IPS-18c (cell line): ENCODE measurements at regions not wholly inside any gene's neighbourhood (a gene's known extent, or its start where the extent isn't known, plus 50 kb on each side); places are given as distances from the start of the nearest gene placed in this dataset.

Experiments
- H3K4me3 ChIP-seq: 2 replicates; pipeline ENCODE4 v1.7.0; 2013; ENCODE audit warnings: low read depth, mild to moderate bottlenecking, low read length, moderate library complexity; ENCODE audit not compliant: insufficient read depth
- H3K9me3 ChIP-seq: one replicate; pipeline ENCODE4 v1.6.1; 2013; ENCODE audit warnings: mild to moderate bottlenecking, low read length, moderate library complexity; ENCODE audit not compliant: control insufficient read depth, insufficient read depth

DNA sequence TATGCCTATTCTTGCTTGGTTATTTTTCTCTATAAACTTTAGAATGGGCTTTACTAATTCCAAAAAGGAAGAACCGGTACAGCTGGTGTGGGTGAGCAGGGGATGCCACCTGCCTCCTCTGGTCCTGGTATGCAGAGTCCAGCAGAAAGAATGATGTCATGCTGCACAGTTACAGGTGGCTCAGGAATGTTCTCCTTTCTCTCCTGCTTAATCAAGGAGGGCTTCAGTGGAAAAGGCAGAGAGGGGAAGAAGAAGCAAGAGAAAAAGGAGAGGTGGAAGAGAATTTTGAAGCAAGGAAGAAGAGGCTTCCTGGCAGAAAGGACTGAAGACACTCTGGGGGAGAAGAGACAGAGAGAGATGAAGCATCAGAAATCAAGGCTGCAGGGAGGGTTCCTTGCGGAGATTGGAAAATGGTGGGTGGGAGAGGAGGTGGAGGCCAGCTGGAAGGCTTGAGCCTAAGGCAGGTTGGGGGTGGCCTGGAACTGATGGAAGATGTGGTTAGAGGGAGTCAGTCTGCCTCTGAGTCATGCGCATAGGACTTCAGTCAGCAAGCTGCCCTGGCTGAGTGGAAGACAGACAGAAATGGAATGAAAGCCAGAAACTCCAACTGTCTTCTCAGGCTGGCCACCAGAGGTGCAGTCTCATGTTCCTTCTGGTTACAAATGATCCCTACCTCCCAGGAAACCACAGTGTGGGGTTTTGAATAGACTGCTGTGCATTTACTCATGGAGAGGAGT is 64.6 kb upstream of the CRHR1 start:
- Histone ChIP-seq H3K4me3 (no peak overlapping the region), H3K9me3 (peaks cover 2% of the 10 kb centered on the region)

DNA sequence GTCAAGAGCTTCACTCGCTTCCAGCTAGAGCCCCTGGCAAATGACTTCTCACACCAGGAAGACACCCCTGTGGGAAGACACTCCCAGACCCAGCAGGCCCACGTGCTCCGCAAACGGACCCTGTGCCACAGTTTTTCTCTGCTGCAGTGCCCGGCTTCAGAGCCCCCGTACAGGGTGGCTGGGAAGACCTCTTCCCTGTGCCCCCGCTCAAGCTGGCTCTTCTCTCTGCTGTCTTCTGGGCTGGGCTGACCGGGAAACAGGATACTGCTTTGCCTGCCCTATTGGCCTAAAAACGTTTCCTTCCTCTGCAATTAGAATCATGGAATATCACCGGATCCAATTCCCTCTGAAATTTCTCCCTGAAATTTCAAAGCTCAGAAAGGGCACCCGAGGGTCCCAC is 63.7 kb upstream of the CRHR1 start:
- no peak overlapping the region for H3K4me3 ChIP-seq
- H3K9me3 ChIP-seq, result no peaks in the 10 kb centered on the region

DNA sequence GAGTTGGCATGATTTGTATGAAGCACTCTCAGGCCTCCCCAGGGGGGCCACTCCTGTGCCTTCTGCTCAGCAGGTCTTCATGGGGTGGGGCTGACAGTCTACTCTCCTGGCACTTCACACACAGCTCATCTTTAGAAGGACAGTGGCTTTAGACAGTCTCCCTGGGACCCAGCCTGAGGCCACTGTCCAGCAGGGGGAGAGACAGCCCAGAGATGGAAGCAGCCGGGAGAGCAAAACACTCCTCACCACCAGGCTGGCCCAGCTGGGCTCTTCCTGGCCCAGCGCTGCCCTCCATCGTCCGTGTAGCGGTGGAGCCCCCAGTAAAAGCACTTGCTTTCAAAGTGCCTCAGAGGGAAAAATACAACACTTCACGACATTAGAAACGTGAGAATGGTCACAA is 62.0 kb upstream of the CRHR1 start:
- Histone ChIP-seq H3K4me3 (no peak overlapping the region), H3K9me3 (no peaks in the 10 kb centered on the region)

DNA sequence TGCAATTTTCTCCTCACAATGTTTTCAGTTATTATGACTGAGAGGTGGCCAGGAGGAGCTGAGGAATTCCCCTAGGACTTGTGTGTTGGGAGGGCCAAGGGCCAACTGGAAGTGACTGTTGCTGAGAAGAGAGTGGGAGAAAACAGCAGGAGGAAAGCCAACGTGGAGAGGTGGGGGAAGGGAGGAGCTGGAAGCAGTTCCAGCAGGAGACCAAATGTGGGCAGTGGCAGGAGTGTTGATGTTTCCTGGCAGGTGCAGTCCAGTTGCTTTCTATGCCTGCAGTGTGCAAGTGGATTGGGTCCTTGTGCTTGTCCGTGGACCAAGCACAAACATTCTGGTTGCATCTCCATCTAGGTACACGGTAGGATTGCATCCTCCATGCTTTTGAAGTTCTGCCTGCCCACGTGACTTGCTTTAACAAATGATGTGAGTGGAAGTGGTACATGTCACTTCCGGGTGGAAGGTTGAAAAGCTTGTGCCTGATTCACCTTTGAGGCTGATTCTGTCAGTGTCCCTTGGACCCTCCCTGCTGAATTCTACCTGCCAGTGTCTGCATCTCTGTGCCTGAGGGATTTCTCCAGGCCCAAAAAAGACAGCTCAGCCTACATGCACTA is 54.7 kb upstream of the CRHR1 start:
- H3K4me3 ChIP-seq, result no peak overlapping the region
- peaks cover 5% of the 10 kb centered on the region for H3K9me3 ChIP-seq

DNA sequence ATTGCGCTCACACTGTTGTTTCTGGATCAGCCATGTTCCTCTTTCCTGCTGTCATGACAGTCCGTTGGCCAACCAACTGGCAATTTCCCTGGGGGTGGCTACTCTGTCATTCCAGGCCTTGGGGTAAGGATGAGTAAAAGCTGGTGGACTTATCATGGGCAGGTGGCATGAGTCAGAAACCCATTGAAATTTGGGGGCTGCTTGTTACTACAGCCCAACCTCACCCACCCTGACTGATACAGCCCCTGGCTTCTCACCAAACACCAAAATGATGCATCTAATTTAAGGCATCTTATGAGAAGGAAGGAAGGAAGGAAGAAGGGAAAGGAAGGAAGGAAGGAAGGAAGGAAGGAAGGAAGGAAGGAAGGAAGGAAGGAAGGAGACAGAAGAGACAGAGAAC is 53.9 kb upstream of the CRHR1 start:
- peaks cover 5% of the 10 kb centered on the region for H3K9me3 ChIP-seq
- H3K4me3 ChIP-seq, result no peak overlapping the region

DNA sequence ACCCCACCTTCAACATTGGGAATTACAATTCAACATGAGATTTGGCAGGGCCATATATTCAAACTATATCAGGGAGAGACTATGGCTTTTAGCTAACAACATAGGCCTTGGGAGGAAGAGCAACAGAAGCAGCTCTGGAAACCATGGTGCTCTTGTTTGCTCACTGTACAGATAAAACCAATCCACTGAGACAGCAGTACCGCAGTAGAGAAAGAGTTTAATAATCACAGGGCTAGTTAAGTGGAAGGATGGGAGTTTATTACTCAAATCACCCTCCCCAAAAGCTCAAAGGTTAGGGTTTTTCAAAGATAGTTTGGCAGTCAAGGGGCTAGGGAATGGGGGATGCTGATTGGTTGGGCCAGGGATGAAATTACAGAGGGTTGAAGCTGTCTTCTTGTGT is 52.7 kb upstream of the CRHR1 start:
- H3K9me3 ChIP-seq, result peaks cover 5% of the 10 kb centered on the region
- no peak overlapping the region for H3K4me3 ChIP-seq

DNA sequence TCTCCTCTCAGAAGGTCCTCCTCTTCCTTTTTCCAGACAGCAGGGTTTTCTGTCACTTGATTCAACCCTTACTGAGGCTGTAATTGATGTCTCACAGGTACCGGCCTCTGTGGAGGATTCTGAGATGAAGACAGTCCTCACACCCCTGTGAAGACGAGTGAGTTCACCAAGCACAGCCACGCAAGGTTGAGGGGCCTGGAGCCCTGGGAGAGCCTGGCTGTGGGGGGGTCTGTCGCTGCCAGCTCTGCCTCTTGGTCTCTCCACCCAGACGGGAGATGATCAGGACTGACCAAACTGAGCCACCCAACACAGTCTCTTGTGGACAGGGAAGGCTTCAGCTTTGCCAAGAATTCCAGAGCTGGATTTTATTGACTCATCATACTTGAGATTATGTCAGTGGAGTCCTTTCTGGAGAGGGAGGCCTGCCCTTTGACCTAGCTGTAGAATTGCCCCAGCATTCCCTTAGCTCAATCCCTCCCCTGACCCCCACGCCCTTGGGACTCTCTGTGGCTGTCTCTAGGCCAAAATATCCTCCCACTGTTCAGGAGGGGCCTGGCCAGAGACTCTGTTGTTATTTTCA is 51.1 kb upstream of the CRHR1 start:
- no peak overlapping the region for H3K4me3 ChIP-seq
- peaks cover 5% of the 10 kb centered on the region for H3K9me3 ChIP-seq

DNA sequence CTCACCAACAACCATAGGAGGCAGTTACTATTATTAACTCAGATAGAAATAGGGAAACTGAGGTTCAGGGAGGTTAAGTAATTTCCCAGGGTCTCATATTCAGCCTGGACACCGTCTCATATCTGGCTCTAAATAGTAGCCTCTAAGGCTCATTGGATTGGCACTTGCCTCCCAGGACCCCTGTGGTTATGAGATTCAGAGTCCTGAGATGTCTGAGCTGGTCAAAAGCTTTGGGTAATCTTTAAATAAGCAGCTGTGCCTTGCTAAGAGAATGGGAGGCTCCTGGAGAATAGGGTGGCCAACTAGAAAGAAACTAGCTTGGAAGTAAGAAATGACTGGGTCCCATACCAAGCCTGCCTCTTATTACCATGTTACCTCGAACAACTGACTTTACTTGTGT is 50.3 kb upstream of the CRHR1 start:
- Histone ChIP-seq H3K4me3 (no peak overlapping the region), H3K9me3 (peaks cover 5% of the 10 kb centered on the region)
